GM19438 (cell line): ENCODE measurements at regions not wholly inside any gene's neighbourhood (a gene's known extent, or its start where the extent isn't known, plus 50 kb on each side); places are given as distances from the start of the nearest gene placed in this dataset.

ENCODE experiments used
- ATAC-seq: cut with Tn5 transposase; IDR thresholded peaks from one replicate; pipeline ENCODE4 v1.9.1; 2021; ENCODE audit warnings: low read depth; ENCODE audit not compliant: unreplicated experiment

DNA sequence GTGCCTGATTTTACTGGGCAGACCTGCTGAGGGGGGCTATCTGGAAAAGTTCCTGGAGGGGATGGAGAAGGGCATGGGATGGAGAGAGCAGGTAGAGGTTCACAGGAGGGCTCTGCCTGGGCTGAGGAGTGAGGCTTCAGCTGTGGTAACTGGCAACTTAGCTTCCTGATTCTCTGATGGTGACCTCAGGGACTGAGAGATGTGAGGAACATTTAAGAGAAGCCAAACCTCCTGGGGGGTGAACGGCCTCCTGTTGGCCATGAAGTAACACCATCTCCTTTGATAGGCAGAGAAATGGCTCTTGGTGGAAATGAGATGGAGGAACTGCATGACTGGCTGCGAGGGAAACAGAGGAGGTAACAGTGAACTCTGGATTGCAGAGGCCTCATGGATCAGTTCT, 97.3 kb upstream of the ROPN1 start:
- no peak for ATAC-seq

DNA sequence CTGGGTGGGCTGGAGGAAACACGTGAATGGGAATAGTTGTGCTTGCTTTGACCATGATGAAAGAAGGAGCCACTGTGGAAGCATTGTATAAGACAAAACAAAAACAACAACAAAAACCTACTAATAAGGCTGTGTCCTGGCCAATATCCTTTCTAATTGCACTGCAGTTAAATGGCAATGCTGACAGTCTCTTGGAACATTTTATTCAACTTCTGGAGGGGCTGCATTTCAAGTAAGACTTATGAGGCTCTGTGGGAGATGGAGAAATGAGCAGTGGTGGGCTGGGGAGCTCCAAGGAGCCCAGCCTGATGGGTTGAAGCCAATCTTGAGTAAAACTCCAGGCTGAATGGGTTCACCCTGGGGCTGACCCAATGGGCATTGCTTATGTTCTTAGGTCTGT, 99.8 kb upstream of the ROPN1 start:
- ATAC-seq, result no peak

DNA sequence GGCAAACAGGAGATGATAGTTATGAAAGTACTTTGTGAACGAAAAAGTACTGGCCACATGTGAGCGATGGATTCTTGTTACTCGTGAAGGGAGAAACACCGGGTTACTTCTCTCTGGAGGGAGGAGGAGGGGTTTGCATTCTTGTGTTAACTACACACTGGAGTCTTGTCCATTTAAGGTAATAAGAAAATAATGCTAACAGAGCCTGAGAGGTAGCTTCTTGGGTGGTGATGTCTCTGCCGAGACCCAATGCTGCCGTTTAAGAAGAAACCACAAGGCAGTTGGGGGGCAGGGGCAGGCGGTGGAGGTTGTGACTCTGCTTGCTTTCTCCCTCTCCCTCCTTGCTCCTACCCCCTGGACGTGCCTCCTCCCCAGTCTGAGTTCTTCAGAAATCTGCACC, 100.9 kb upstream of the ROPN1 start:
- no peak for ATAC-seq

DNA sequence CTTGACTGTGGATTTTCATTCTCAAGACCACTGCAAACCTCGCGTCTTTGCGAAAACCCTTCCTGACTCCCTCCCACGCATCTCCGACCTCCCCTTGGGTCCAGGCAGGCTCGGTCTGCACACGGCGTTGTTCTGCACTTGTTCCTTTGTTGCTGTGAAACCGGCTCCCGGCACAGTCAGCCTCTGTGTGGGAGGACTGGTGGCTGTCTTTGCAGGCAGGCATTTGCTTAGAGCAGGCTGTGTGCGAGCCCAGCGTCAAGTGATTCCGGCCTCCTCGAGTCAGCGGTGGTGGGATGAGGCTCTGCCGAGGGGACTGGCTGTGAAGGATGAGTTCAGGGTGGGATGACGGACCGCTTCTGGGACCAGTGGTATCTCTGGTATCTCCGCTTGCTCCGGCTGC, 102.6 kb upstream of the ROPN1 start:
- ATAC-seq, result no peak

DNA sequence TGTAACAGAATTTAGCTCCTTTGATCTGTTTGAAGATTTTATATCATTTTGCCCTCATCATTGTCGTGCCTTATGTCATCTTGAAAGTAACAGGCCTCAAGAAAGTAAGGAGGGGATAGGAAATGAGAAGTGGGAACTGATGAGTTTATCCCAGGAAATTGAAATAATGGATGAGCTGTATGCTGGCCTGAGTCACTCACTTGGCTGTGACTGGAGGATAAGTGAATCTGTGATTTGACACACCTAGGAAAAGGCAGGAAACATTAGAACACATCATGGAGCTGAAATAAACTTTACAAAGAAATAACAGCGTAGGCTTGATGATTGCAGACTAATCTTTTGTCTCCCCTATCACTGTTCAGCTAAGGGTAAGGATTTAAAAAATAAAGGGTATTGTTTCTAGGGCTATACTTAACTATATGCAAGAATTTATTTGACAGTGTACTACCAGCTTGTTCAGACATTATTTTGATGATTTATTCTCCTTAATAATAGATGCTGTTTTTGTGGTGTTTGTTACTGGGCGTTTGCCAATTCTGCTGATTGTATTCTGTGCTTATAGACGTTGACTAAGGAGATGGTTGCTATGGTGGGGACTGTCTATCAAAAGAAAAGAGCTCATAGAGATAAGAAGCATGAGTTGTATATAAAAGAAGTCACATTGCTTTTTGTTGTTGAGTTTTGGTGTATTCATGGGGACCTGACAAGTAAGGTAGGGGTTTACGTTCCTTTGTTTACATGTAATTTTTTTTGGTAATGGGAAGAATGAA, 105.6 kb upstream of the ROPN1 start:
- ATAC-seq, result no peak

DNA sequence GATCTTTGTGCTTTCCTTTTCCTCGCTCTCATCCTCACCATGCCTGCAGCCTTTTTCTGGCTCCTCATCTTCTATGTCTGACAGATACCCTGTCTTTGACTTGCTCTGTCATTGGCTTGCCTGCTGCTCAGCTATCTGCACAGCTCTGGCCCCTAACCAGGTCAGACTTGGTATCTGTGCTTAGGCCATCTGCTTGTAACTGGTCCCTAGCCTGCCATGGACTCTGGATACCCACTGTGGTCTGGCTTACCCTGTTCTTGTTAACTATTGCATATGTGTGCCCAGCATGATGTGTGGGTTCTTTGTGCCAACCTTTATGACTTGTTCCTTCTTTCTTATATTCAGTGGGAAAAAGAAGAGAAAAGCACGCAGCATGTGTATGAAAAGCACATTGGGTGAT, 109.7 kb upstream of the ROPN1 start:
- no peak for ATAC-seq

DNA sequence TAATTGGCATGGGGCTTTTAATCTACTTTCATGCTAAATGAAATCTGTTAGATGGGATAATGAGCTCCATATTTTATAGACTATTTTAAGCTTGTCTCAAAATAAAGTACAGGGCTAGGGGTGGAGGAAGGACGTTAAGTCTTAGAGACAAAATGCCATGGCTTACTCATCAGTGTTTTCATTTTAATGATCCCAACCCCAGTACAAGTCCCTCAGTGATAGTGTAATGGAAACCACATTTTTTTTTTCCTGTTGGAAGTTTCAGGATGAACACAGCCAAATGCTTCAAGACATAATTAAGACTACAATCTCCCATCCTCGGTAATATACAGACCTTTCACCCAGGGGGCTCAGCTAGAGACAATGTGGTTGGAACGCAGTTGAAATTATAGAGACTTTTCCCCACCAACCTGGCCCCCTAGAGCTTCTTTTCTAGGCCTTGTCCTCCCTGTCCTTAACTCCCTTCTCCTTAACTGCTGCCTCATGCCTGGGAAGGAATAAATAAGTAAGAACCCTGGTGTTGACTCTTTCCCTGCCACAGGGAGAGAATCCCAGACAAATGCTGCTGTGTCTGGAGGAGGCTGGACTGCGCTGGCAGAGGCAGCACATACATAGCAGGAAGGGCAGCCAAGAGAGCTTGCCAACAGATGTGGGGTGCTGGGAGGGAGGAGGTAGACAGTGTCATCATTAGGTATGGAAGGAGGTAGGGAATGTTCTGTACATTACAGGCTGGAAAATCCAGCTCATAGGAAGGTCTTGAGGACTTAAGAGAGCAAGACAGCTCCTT, 115.4 kb upstream of the ROPN1 start:
- ATAC-seq, result no peak

DNA sequence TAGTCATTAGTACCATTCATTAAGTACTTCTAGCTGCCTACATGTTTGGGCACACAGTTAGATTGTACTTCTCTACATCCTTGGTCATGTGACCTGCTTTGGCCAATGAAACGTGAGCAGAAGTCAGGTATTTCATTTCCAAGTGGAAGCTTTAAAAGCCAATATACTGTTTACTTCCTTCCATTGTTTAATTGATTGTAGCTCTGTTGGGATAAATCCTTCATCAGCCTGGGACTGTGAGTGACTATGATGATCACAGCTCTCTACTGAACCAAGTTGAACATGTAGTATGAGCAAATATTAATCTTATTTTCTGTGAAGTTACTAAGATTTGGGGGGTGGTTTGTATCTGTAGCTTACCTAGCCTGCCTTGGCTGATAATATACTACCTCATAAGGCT, 116.5 kb upstream of the ROPN1 start:
- ATAC-seq, result no peak

DNA sequence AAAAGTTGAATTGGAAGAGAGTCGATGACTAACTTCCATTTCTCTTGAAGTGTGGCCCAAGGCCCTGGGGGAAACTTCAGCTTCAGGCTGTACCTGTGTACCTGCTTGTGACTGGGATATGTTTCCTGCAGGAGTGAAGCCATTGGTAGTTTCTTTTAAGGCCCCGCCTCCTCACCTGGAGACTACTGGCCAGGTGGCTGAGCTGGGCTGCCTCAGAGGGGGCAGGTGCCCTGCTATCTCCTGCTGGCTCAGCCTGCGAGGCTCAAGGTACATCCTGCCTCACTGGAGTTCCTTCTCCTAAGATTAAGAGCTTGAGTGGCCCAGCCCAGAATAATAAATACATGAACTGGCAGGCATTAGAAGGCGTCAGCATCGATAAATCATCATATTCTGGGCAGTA, 121.6 kb upstream of the ROPN1 start:
- no peak for ATAC-seq

DNA sequence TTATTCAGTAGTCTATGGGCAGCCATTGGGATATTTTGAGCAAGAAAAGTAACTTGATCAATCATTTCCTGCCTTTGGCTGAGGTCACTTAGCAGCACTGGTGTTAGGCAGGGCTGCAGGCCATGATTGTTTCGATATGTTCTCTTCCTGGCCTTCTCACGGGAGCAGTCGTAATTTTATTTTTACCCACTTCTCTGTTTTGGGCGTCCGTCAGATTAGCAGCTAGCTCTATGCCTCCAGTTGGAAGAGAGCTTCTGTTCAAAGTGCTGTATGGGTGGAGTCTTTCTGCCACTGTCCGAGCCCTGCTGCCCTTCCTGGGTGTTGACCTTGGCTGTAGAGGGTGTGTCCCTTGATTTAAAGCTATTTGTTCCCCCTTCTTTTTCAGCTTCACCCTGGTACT, 123.4 kb upstream of the ROPN1 start:
- no peak for ATAC-seq

DNA sequence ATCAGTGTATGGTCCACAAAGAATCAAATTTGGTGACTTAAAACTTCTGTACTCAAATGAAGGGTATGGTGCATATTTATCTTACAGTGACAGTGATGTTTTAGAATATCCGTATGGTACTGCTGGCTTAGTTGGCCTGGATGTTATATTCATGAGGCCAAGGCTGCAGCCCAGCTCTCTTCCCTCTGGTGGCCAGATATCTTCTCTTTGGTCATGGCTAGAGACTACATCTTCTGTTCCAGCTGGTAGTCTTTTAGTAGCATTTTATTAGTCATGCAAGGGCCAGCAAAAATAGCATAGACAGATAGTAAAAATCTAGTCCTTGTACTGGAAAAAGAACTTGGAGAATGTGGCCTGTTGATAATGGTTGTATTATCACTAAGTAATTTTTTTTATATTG, 124.0 kb upstream of the ROPN1 start:
- no peak for ATAC-seq

DNA sequence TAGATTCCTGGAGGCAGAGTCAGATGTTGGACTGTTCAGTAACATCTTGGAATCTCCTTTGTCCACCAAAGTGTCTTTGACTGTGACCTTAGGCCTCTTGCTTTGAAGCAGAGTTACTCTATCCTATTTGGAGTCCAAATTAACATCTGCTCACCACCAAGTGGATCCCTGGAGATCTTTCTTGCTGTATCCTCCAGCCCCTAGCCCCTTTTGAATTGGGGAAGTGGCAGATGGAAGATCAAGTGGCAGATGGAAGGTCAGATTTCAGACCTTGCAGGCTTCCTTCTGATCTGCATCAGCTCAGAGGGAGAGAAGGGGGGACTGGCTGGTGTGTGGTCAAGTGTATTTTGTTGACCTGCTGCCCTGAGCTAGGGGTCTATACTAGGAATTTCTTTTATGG, 125.0 kb upstream of the ROPN1 start:
- no peak for ATAC-seq

DNA sequence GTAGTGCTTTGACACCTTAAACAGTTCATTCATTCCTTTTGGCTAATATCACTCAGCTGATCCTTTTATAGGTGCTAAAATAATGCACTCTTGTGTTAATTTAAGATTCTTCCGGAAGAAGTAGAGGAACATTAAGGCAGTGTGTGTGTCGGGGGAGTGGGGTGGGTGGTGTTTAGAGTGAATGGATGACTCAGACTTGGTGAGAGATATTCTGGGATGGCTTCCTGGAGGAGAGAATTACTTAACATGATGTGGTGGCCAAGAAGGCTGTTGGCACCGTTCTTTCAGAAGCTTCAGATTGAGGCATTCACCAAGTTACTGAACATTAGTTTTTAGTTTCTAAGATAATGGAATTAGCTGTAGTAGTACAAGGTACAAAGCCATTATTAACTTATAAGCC, 125.6 kb upstream of the ROPN1 start:
- no peak for ATAC-seq

DNA sequence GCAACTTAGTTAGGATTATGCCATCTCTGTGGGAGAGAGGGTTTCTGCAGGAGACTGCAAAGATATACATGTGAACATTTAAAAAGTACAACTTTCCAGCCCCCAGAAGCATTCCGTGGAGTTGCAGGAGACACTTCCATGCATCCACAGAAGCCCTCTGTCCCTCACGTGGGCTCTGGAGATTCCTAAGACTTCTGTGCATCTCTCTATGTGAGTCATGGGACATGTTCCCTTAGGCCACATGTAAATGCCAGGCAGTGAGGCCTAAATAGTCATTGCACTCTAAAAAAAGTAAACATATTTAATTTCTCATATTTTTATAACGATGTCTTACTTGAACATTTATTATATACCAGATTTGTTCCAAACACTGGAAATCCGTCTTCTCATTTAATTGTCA, 126.5 kb upstream of the ROPN1 start:
- no peak for ATAC-seq

DNA sequence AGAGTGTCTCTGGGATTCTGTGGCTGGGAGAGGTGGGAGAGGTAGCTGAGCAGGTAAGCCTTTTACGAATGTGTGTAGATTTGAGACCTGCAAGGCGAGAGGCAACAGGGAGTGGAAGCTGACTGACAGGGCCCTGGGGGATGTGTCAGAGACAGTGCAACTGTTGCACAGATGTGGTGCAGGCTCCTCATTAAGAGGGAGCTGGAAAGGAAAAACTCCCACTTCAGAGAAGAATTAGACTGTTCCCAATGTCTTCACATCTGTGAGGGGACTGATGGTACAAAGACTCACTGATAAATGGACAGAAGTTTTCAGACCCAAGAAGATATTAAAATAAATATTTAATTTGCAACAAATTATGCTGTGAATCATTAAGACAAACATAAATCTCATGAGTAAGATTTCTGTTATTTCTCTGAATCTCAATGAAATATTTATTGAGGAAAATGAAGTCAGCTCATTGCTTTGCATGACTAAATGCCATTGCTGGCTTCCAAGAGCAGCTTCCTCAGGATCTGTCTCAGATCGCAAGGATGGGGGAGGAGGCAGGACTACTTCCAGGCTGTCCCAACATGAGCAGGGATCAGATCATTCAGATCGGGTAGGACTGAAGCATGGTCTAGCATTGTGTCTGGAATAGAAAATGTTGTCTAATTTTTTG, 127.3 kb upstream of the ROPN1 start:
- ATAC-seq, result no peak

DNA sequence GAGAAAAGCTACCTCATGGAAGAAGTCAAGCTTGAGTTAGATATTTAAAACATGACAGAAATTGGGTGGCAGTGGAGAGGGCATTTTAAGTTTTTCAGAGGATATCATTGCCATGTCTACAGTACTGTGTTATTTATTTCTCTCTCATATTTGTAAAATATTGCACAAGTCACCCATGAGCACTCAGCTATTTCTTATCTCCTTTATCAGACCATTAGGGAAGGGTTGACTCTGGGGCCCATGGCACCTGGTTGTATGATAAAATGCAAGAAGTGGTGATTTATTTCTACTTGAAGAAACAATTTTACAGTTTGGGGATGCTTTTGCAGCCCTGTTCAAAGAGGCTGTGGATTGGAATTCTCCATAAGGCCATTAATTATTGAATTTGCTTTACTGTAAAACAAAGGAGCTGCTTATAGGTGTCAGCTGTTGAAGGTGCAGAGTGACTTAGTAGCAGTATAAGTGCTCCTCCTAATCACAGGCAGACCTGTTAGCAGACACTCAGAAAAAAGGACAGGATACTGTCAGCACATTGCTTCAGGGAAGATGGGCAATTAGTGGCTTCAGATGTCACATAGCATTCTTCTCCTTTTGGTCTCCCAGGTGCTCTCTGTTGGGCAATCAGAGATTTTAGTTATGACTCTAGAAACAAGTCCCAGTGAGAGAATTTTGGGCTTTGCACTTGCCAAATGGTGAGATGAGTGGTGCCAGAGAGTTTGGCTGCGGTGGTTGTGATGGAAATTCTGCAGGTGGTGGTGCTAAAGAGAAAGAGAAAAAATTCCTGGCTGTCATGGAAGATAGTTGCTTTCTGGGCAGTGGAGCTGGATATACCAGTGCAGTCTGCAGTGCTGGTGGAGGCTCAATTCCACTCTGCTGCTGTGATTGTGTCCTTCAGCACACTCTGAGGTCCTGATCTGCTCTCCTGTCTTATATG, 129.7 kb upstream of the ROPN1 start:
- ATAC-seq, result no peak

DNA sequence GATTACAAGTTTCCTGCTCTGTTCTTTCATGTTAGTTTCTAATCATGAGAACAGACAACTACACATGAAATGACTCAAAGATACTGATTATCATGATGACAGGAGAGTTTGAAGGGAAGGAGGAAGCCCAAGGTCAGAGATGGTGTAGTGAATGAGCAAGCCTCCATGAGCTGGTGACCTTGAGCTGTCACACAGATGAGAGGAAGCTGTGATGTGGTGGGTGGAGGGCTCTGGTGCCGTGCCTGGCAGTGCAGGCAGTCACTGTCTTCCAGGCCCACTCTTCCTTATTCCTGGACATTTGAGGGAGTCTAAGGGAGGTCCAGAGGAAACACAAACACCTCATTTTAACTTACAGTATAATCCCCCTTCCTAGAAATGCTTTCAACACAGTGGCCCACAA, 133.4 kb upstream of the ROPN1 start:
- ATAC-seq, result no peak

DNA sequence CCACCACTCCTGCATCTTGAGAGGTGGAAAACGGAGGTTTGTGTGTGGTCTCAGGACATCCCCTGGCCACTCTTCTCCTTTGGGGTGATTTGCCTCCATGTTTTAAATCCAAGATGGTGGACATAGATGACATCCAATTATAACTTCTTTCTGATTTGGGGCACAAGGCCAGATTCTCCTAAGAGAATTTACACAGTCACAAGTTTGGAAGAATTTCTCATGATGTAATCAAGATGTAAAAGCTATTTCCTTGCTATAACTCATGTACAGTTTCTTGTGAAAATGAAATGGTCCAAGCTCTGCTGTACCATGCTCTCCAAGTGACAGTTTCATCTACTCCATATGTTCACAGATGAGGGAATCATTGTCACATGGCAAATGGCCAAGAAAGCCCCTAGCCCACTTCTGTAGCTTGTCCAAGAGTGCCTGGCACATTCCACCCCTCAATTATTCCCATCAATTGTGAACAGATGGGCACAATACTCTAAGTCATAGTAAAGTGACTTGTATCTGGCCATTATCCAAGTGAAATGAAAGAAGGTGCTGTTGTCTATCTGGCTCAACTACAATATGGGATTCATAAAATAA, 134.6 kb upstream of the ROPN1 start:
- ATAC-seq, result no peak

DNA sequence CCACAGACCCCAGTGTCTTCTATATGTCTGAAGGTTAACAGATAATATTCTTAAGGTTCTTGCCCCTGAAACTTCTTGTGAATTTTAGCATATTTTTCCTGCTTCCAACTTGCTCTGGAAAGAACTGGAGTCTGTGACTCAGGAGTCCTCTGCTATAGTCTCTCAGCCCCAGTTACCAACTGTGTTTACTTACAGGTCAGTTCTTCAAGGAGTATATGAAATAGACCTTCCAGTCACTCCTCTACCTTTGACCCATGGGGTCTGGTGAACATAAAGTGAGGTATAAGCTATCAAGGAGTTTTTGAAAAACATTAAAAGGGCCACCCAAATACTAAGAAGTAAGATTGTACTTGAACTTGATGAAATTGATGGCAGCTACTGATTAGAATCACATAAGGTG, 139.2 kb upstream of the ROPN1 start:
- no peak for ATAC-seq

DNA sequence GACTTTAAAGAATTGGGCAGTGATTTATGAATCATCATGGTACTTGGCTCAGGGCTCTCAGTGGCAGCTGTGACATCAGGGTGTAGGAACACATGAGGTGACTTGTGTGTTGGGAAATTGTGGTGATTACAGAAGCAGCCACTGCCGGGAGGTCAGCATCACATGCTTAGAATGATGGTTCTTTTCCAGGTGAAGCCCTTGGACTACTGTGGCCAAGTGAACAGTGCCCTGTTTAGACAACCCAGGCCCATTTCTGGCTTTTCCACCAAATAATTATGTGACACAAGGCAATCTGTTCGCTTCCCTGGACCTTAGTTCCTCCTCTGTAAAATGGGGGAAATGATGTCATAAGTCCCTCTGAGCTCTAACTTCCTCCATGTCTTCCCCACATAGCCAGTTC, 139.7 kb upstream of the ROPN1 start:
- ATAC-seq, result no peak
